Ovary (tissue), 3 donors: ENCODE measurements at regions not wholly inside any gene's neighbourhood (a gene's known extent, or its start where the extent isn't known, plus 50 kb on each side); places are given as distances from the start of the nearest gene placed in this dataset.

Source experiments
- CTCF ChIP-seq, 3 donors: fragments of 450-650 bp in 2 of 3; fragments of 200-600 bp in 1 of 3; IDR thresholded peaks; one replicate each; pipeline versions ENCODE4 v1.5.1 to v1.8.0; 2016 to 2022; ENCODE audit warnings: antibody characterized with exemption in 3 of 3, mild to moderate bottlenecking in 1 of 3
- POLR2A ChIP-seq: fragments of 450-650 bp; IDR thresholded peaks from one replicate; pipeline ENCODE4 v1.6.1; 2017; ENCODE audit warnings: antibody characterized with exemption, mild to moderate bottlenecking, moderate library complexity
- donor health status: DM: no; HTN: no; CAD: no.

GRCh38 chr4:3911252-3911856 is 145.2 kb downstream of the ADRA2C start:
- TF ChIP-seq CTCF (IDR thresholded peaks at IDR 0.05) (no peak), POLR2A (no peak)
